NCI-H510A treated with DMSO at 0.1 percent for 48 hours (cell line): ENCODE measurements at regions not wholly inside any gene's neighbourhood (a gene's known extent, or its start where the extent isn't known, plus 50 kb on each side); places are given as distances from the start of the nearest gene placed in this dataset.

ENCODE experiments used
- DNase-seq: peaks from one replicate; lab custom pipeline; 2025; lab: John Stamatoyannopoulos, UW

- DNase-seq: no peak
These were observed 50.3 kb upstream of the FNDC1 start for GRCh38 chr6:159118924-159119323.

- no peak for DNase-seq
These were observed 51.6 kb upstream of the FNDC1 start for GRCh38 chr6:159117563-159117962.

GRCh38 chr6:159117046-159117445 lies 52.2 kb upstream of the FNDC1 start:
- no peak for DNase-seq

GRCh38 chr6:159116343-159116742 lies 52.9 kb upstream of the FNDC1 start:
- DNase-seq: no peak

GRCh38 chr6:159114569-159114968 lies 54.6 kb upstream of the FNDC1 start:
- no peak for DNase-seq

- no peak for DNase-seq
These were observed 56.0 kb upstream of the FNDC1 start for GRCh38 chr6:159113223-159113622.

GRCh38 chr6:159112714-159113113 lies 56.5 kb upstream of the FNDC1 start:
- DNase-seq: no peak

GRCh38 chr6:159110748-159111147 lies 58.5 kb upstream of the FNDC1 start:
- no peak for DNase-seq

GRCh38 chr6:159110013-159110412 lies 59.2 kb upstream of the FNDC1 start:
- no peak for DNase-seq

- no peak for DNase-seq
These were observed 59.8 kb upstream of the FNDC1 start for GRCh38 chr6:159109391-159109790.

GRCh38 chr6:159108426-159108985 lies 60.7 kb upstream of the FNDC1 start:
- DNase-seq: no peak

GRCh38 chr6:159107451-159108260 lies 61.5 kb upstream of the FNDC1 start:
- DNase-seq: no peak

- DNase-seq: peak; percentile 61
These were observed 61.9 kb upstream of the TAGAP start for GRCh38 chr6:159106627-159107241.

- no peak for DNase-seq
These were observed 60.9 kb upstream of the TAGAP start for GRCh38 chr6:159105716-159106115.

- peak; percentile 60 for DNase-seq
These were observed 60.1 kb upstream of the TAGAP start for GRCh38 chr6:159104931-159105330.

- peak; percentile 43 for DNase-seq
These were observed 59.6 kb upstream of the TAGAP start for GRCh38 chr6:159104163-159104925.

- DNase-seq: no peak
These were observed 58.8 kb upstream of the TAGAP start for GRCh38 chr6:159103396-159104162.

GRCh38 chr6:159102373-159103160 lies 57.8 kb upstream of the TAGAP start:
- no peak for DNase-seq

GRCh38 chr6:159101656-159102055 lies 56.9 kb upstream of the TAGAP start:
- no peak for DNase-seq

- no peak for DNase-seq
These were observed 55.8 kb upstream of the TAGAP start for GRCh38 chr6:159100395-159101182.
